Skin of body (tissue), 1 donor: ENCODE measurements at regions not wholly inside any gene's neighbourhood (a gene's known extent, or its start where the extent isn't known, plus 50 kb on each side); places are given as distances from the start of the nearest gene placed in this dataset.

ENCODE experiments used
- DNase-seq: peaks from one replicate; lab custom pipeline; 2025; lab: John Stamatoyannopoulos, UW

DNA sequence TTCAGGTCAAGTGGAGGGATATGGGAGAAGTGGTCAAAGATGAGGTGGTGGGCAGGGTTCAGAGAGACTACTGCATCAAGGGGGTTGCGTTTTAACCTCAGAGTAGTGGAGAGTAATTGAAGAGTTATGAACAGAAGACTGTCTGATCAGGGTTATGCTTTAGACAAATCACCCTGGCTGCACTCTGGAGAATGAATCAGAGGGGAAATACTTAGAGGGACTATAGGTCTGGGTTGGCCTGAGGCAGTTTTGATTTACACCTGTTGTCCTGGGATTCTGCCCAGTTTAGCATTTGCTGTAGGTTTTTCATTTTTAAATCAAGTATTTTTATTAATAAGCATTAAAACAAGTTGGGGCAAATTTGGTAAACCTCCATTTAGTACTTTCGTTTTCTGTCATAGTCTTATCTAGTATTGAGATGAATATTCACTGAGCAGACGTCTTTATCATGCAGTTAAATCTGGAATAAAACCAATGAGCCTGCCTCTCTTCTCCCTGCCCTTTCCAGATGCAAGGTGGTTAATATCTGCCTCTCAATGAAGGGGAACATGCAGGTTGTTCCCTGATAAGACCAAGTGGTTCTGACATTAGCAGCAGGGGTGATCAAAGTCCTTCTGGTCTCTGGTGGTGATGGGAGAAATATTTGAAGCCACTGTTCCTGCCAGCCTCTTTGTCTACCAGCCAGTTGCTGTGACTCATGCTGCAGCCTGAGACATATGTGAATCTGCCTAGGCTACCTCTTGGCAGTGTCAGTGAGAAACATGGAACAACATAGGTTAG is 116.0 kb upstream of the RPS6KA3 start:
- DNase-seq, result no peak

DNA sequence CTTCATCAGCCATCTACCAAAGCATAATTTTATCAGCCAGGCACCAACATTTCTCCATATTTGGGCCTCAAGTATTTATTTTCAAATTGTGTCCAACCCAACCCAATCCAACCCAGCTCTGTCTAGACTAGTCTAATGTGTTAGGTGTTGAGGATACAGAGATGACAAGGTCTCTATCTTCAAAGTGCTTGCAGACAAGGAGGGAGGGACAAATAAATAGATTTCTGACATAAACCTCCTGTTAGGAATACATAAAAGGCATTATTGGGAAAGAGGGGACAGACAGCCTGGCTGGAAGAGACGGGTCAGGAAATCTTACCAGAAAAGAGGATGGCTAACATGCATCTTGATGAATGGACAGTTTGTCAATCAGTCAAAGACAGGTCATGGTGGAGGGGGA is 115.4 kb upstream of the RPS6KA3 start:
- no peak for DNase-seq

DNA sequence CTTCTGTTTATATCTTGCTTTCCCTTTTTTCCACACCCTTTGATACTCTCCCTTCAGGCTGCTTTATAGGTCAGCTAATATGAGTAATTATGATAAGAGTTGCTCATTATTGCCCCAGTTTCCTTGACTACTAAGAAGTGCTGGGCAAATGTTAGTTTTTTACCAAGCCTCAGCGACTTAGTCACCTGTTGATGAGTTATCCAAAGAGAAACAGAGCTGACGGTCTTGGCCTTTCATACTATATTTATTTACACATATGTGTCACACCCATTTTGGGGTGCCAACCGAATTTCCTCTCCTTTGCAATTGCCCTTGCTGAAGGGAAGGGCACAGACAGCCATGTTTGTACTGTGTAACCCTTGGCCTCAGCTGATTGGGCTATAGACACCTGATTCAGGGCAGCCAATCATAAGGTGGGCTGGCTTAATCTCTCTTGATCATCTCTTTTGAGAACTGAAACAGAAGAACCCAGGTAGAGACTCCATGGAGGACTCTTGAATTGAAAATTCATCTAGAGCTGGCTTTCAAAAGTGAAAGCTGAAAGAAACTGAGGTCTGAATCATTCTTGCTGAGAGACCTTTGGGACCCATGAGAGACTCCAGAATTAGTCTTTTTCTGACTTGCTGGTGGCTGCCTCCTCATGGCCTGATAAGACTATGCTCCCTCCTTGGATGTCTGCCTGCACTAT is 111.7 kb upstream of the RPS6KA3 start:
- no peak for DNase-seq

DNA sequence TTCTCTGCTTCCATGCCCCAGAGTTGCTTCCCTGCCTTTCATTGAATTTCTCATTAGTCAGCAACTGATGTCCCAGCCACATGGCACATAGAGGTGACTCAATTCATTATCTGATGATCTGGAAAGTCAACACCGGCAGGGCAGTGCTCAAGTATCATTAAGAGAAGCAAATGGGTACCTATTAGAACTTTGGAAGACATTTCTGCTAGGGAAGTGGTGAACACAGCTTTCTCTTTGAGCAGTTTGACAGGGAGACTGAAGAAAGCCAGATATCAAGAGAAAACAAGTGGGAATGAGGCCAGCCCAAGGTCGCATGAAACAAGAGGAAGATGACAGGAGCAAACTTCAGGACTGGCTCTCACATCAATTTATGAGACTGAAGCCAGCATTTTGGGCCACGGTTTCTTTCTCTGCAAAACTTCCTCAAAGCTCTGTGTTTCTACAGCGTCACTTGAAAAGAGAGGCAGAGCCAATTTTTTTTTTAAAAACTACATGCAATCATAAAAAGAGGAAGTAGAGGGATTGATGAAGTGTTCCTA is 108.3 kb upstream of the RPS6KA3 start:
- DNase-seq, result no peak

- DNase-seq, result no peak
These were observed 107.7 kb upstream of the RPS6KA3 start for GRCh38 chrX:20374450-20374849.

GRCh38 chrX:20373063-20373462 is 106.4 kb upstream of the RPS6KA3 start:
- DNase-seq, result no peak

DNA sequence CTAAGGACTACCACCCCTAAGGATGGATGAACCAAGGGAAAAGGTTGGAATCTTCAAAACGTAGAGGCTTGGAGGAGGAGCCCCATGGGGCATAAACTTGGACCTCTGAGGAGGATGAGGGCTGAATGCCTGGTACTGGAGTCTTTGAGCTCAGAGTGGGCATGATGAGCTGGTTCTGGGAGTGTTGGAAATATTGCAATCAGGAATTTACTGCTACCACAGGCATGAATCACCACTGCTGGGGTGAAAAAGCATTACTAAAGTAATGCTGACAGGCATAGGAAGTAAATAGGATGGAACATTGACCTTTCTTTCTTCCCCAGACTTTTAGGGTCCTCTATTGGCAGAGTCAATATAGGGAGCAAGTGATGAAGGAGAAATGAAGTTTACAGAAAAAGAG is 105.8 kb upstream of the RPS6KA3 start:
- no peak for DNase-seq

- no peak for DNase-seq
These were observed 102.8 kb upstream of the RPS6KA3 start for GRCh38 chrX:20369468-20369867.

GRCh38 chrX:20364238-20364637 is 97.5 kb upstream of the RPS6KA3 start:
- no peak for DNase-seq

- DNase-seq, result no peak
These were observed 96.6 kb upstream of the RPS6KA3 start for GRCh38 chrX:20363275-20363674.

DNA sequence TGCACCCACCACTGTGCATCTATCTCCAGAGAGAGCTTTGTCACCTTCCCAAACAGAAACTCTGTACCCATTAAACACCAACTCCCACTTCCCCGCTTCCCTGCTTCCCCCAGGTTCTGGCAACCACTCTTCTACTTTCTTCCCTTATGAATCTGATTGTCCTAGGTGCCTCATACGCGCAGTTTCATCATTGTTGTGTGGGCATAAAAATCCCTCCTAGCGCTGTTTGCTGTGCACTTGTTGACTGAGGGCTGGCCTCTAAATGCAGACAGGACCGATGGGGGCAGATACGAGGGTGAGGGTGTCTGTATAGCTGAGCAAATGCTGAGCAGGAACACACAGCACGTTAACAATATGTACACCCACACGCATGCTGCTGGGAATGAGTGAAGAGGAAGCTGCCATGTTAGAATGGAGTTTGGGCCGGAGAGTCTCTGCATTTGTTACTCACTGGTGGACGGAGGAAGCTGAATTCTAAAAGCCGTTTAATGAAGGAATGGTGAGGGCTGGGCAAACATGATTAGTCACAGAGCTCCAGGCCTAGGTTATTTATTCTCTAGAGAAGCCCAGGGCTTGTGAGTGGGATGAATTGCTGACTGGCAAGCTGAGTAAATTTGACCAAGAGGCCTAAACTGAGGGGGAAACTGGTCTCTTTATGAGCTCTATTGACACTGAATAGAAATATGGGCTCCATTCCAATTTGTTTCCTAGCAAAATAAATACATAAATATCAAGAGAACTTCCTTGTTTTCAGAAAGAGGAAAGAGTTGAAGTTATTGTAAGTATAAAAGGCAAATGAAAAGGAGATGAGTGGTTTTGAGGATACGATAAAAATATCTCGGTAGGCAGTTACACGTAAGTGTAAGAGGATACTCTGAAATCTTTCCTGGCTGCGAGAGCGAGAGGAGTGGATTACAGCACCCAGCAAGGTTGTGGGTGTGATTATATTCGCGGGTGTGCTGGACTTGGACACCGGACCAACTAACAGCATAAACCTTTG is 95.9 kb upstream of the RPS6KA3 start:
- peak; percentile 23 for DNase-seq

DNA sequence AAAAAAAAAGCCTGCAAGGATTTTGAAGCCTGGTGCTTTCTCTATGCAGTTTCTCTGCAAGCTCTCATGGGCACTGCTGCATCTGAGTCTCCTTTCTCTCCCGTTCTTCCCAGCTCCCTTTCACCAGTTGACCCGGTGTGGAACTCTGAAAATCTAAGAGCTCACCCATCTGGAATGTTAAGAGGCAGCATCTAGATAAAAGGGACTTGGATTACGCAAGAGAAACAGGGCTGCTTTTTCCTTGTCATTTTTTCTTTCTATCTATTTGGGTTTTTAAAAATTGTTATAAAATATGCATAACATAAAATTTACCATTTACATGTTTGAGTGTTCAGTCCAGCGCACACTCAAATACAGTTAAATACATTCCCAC is 95.2 kb upstream of the RPS6KA3 start:
- DNase-seq, result no peak

DNA sequence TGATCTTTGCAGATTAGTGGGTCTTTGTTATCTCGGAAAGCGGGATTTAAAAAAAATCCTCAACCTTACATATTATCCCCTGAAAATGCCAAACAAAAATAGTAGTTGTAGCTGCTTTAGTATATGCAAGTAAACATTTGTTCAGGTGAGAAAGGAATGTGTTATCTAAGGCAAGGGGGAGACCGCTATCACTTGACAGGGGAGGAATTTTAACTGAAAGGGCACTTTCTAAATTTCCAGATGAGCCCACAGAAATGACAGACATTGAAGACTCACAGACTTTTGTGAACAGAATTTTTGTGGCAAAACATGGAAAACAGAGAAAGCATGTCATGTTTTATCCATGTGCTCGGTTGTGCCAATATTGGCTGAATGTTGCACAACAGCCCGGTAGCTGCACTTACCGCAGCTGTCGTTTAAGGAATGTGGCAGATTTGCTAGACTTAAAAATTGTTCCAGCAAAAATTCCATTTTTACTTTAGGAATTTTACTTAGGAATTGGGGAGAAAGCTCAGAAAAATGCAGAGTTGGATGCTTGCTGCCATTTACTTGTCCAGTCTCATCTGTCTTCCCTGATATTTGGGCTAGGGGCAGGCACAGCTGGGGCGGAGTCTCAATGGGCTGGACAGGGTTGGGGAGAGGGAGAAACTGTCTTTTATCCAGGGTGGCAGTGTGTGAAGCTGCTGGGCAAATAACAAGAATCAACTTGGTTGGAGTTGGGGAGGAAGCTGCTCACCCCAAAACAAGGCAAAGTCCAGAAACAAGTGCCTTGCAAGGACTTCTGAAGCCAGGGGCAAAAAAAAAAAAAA is 94.6 kb upstream of the RPS6KA3 start:
- DNase-seq, result no peak

DNA sequence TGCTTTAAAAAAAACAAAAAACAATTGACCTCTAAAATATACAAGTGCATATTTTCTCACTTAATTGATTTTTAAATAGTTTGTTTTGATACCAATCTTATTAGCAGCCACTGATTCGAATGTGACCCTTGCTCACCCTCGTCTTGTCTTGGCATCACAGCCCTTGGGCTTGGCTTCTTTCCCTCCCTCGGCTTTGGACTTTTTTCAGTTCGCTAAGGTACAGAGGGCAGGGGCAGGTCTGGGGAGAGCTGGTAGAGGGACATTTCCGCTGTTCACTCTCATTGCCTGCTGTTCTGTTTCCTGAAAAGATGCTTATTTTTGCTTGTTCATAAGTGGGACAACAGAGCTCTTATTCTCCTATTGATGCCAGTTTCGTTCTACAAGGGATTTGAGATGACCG is 88.5 kb upstream of the RPS6KA3 start:
- DNase-seq, result no peak

DNA sequence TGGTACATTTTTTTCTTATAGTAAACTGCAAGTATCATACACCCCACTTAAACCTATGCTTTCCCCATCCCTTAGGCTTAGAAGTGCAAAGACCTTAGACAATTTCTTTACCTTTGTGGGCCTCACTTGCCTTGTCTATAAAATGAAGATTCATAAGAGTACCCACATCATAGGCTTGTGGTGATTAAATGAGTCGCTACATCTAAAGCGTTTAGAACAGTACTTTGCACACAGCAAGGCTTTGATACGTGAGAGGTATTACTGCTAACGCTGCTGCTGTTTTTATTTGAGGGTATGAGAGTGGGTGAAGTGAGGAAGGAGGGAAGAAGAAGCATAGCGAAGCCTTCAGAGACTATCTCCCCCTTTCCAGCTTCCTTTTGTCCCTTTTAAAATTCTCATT is 87.8 kb upstream of the RPS6KA3 start:
- DNase-seq, result no peak

DNA sequence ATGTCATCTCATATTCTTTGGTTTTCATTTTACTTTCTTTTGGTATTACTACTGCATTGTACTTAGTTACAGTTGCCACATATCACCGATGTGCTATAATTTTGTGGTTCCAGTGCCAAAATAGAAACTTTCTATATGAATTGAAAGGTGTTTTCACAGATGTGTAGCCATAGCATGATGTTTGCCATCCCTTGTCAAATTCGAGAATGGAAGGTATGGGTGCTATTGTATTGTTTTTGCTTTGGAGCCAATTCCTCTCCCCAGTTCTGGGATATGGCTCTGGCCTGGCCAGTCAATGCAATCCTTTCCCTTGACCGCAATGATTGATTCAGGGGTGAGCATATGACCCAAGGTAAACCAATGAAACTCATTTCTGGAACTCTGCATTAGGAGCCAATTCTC is 86.2 kb upstream of the RPS6KA3 start:
- no peak for DNase-seq

- DNase-seq, result no peak
These were observed 85.8 kb upstream of the RPS6KA3 start for GRCh38 chrX:20352504-20352903.

- DNase-seq, result no peak
These were observed 83.9 kb upstream of the RPS6KA3 start for GRCh38 chrX:20350596-20350995.

- no peak for DNase-seq
These were observed 81.4 kb upstream of the RPS6KA3 start for GRCh38 chrX:20348139-20348538.

GRCh38 chrX:20347481-20347880 is 80.8 kb upstream of the RPS6KA3 start:
- DNase-seq, result peak; percentile 51

DNA sequence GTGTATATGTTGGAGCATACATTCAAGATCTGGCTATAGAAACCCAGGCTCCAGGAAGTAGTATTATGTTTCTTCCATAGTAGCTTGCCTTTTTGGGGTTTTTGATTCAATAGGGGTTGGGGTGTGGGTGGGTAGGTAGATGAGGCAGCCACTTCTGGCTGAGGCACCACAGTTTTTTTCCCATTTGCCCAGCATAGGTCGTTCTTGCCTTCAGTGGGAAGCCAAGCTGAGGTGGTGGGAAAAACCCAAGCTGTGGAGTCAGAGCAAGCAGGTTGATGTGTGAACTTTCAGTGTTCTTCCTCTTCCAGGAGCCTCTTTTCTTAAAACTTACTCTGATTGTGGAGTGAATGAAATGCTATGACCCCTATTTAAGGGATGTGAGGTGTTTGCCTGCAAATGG is 67.0 kb upstream of the RPS6KA3 start:
- DNase-seq, result no peak
